ENCODE measurements at regions not wholly inside any gene's neighbourhood (a gene's known extent, or its start where the extent isn't known, plus 50 kb on each side); places are given as distances from the start of the nearest gene placed in this dataset.

- DNase-seq, result no peak
Measured at GRCh38 chr9:89748831-89749499, 144.2 kb downstream of the GADD45G start.

DNA sequence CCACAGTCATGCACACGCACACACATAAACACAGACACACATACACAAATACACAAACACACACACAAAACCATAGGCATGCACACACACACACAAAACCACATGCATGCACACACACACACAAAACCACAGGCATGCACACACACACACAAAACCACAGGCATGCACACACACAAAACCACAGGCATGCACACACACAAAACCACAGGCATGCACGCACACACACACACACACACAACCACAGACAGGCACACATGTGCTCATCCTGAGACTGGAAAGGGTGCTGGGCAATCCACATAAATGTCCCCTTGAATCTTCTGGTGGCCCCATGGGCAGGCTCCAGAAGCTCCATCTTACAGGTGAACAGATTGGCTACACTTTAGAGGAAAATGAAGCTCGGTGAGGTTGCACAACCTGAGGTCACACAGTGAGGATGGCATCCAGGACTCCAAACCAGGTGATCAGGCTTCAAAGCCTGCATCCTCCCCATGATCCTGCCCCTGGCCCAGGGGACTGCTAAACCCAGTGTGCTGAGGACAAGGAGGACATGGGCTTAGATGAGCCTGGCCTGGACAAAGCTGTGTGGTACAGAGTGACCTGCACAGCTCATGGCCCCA lies 144.8 kb downstream of the GADD45G start:
- DNase-seq, result no peak

- DNase-seq, result no peak
Measured at GRCh38 chr9:89750117-89750791, 145.4 kb downstream of the GADD45G start.

GRCh38 chr9:89751079-89751825 lies 146.4 kb downstream of the GADD45G start:
- no peak for DNase-seq

DNA sequence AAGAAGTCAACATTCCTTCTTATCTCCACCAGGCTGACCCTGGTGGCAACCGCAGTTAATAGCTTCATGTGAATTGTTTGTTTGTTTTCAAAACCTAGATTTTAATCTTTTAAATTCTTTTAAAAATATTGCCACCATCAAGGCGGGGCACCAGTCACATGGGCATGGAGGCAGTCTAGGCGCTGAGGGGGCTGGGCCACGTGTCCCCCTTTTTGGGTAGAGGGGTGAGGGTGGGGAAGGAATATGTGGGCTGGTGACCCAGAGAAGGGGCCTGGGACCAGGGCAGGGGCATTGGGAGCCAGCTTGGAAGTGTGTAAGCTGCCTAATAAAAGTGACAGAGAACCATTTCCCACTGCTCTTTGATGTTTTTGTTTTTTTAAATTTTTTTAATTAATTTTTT lies 147.3 kb downstream of the GADD45G start:
- DNase-seq, result no peak

GRCh38 chr9:89753472-89754055 lies 148.8 kb downstream of the GADD45G start:
- no peak for DNase-seq

DNA sequence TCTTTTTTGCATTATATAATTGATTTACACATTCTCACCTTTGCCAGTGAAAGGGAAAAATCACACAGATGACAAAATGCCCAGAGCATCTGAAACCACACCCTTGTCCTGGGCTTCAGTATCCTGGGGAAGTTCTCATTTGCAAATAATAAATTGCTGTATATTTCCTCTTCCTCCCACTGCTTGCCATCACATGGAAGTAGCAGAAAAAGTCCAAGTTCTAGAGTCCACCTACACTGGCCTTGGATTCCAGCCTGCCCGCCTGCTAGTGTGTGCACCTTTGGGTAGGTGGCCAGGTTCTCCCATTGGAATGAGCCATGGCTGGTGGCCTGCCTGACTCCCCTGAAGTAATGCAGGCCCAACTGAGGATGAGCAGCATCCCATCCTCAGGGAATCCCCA lies 149.4 kb downstream of the GADD45G start:
- no peak for DNase-seq

- DNase-seq, result no peak
Measured at GRCh38 chr9:89755821-89756220, 151.0 kb downstream of the GADD45G start.

GRCh38 chr9:89756891-89757537 lies 152.2 kb downstream of the GADD45G start:
- no peak for DNase-seq

GRCh38 chr9:89757776-89758528 lies 153.1 kb downstream of the GADD45G start:
- DNase-seq, result no peak

DNA sequence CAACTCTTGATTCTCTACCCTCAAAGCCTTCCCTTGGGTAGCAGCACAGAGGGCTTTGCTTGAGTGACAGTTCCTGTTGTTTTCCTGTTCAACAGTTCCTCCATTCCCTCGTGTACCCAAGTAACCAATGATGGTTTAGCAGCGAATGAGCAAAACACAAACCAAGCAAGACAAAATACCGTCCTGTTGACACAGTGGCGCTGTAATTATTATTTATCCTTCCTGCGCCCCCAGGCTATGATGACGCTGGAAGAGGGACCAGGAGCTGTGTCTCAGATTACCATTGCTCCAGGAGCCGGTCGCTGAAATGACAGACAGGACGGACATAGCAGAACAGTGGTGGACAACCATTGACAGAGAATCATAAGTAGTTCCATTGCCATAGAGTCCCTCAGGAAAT lies 154.8 kb downstream of the GADD45G start:
- DNase-seq, result no peak

DNA sequence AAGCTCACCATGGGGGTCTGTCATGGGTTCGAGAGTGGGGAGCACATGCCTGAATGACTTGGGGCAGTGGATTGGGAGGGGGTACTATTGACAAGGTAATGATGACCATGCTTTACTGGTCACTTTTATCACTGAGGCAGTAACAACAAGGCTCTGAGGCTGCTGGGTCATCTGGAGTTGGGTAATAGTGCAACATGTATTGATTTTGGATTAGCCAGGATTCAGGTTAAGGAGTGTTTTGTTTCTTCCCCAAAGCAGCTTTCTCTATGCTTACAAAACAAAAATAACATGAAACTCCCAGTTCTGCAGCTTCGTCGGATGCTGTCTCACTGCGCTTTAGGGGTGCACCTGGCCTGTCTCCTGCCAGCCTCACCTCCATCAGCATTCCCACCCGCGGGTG lies 155.3 kb downstream of the GADD45G start:
- no peak for DNase-seq

DNA sequence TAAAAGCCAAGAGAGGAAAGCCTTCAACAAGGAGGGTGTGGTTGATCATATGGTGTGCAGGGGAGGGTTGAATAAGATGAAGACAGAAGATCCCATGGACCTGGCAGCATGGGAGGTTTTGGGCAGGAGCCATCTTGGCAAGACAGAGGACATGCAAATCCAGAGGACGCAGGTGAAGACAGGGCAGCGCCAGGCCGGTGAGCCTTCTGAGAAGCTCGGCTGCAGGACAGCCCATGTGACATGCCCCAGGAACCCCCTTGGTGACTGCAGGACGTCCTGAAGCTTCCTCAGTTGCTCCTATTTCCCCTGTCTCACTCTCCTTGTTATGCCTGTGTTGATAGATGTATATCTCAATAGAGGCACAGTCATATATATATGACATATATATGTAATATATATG lies 159.4 kb downstream of the GADD45G start:
- DNase-seq, result no peak

DNA sequence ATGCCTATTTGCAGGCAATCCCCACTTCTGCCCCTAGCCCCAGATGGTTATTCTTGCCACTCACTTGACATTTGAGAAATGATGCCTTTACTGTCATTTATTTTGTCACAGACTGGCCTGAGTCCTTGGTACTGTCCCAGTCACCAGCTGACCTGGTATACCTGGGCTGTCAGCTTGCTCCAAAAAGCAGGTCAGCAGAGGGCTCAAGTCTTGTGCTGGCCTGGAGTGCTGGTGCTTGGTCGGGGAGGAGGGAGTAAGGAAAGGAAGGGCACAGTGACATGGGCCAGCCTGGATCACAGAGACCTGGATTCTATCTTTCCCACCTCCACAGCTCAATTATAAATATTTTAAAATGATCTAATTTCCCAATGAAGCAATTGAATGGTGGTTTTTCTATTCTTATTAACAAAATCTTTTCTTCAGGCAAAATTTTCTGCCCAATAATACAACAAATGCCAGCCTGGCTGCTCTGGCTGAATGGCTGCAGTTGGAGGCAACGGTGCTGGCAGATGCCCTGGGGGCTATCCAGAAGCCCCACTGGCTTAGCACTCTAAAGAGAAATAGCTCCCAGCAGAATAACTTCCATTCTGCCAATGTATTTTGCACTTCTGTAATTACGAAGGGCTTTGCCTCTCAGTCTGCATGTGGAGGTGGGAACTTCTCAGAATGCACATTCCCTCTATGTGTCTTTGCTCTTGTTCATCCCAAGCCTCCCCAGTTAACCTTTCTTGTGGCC lies 160.6 kb downstream of the GADD45G start:
- no peak for DNase-seq

DNA sequence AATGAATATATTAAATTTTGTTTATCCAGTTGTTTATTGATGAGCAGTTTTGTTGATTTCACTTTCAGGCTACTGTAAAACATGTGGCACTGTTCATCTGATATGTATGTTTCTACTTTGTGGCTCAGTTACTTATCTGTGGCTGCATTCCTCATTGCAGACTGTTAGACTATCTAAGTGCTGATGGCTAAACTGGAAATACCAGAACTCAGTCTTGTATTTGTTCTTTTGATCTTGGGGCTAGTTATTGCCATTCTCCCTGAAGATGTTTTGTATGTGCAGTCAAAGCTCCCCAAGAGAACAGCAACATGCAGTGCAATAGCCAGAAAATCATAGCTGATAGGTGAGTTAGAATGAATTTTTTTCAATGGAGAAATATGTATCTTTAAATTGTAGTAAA lies 162.2 kb downstream of the GADD45G start:
- no peak for DNase-seq

DNA sequence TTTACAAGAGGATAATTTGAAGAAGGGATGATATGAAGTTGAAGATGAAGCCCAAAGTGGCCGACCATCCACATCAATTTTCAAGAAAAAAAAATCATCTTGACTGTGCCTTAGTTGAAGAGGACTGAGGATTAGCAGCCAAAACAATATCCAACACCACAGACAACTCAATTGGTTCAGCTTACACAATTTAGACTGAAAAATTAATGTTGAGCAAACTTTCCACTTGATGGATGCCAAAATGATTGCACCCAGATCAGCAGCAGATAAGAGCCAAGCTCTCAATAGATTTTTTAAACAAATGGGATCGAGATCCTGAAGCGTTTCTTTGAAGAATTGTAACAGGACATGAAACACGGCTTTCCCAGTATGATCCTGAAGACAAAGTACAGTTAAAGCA lies 163.2 kb downstream of the GADD45G start:
- no peak for DNase-seq

GRCh38 chr9:89768650-89769071 lies 163.8 kb downstream of the GADD45G start:
- DNase-seq, result no peak

- no peak for DNase-seq
Measured at GRCh38 chr9:89770531-89771174, 165.8 kb downstream of the GADD45G start.

DNA sequence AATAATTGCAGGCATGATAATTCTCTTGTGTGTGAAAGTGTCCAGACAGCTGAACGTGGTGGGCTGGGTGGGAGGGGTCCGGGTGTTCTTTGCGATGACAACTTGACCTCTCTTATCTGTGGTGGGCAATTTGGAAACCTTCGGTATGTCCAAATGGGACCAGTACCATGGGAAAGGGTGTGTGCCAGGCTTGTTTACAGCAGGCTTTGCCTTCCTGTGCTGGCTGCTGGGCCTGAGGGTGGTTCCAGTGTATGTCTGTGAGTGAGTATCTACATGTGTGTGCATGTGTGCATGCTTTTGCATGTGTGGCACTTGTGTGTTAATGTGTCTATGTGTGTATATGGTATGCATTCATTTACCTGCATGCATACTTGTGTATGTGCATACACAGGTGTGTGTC lies 166.4 kb downstream of the GADD45G start:
- DNase-seq, result no peak

DNA sequence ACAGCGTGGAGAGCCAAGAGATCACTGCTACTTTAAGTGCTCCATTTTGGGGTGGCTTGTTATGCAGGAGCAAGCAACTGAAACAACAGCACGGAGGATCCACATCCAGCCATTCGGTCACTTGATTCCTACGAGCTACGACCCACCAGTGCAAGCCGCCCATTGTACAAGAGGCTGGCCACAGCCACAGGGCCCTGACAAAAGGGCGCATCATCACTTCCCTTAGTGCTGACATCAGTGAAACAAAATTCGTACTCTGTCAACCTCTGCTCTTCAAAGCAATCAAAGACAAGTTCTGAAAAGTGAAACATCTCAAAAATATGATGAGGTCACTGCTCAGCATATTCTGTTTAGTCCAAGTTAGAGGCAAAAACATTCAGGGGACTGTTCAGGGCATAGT lies 168.4 kb downstream of the GADD45G start:
- no peak for DNase-seq
